ENCODE measurements at regions not wholly inside any gene's neighbourhood (a gene's known extent, or its start where the extent isn't known, plus 50 kb on each side); places are given as distances from the start of the nearest gene placed in this dataset.
A peak's percentile ranks its signal among the peaks of the same experiment; 100 is the strongest.

- no peak for TF ChIP-seq CTCF (IDR thresholded peaks at IDR 0.05; ENCODE audit: unreplicated experiment)
- DNase-seq, result no peak
- intact Hi-C loops (cut with micrococcal nuclease; ENCODE audit: unreplicated experiment), result no loop called here
- Mint-ChIP-seq H3K4me1 (ENCODE audit: low read depth, unreplicated experiment) (peaks cover 68% of the 10 kb centered on the region), H3K9me3 (ENCODE audit: low read depth, unreplicated experiment) (peaks cover 5% of the 10 kb centered on the region), H3K36me3 (ENCODE audit: insufficient read depth, unreplicated experiment) (peaks cover 6% of the 10 kb centered on the region), H3K27ac (ENCODE audit: unreplicated experiment) (no peak overlapping the region), H3K27me3 (ENCODE audit: unreplicated experiment) (no peaks in the 10 kb centered on the region), H3K4me3 (ENCODE audit: low read depth, unreplicated experiment) (no peak overlapping the region)
- no TSS peak for BruUV-seq (replicated peaks)
- CTCF ChIA-PET, result interaction anchor here (1.0 to 1.3 kb wide), 2 partner anchors 17 to 34 kb away, joined by 3 to 4 read pairs; no protein-coding TSS in a partner anchor
Observed at GRCh38 chr15:62816342-62817069, 226.0 kb upstream of the TPM1 start.

- Mint-ChIP-seq H3K27ac (ENCODE audit: unreplicated experiment) (no peak overlapping the region), H3K9me3 (ENCODE audit: low read depth, unreplicated experiment) (peaks cover 5% of the 10 kb centered on the region), H3K4me1 (ENCODE audit: low read depth, unreplicated experiment) (peaks cover 71% of the 10 kb centered on the region), H3K4me3 (ENCODE audit: low read depth, unreplicated experiment) (no peak overlapping the region), H3K27me3 (ENCODE audit: unreplicated experiment) (no peaks in the 10 kb centered on the region), H3K36me3 (ENCODE audit: insufficient read depth, unreplicated experiment) (peaks cover 6% of the 10 kb centered on the region)
- intact Hi-C loops (cut with micrococcal nuclease; ENCODE audit: unreplicated experiment), result no loop called here
- no peak for TF ChIP-seq CTCF (IDR thresholded peaks at IDR 0.05; ENCODE audit: unreplicated experiment)
- BruUV-seq (replicated peaks), result no TSS peak
- no peak for DNase-seq
- CTCF ChIA-PET, result no interaction called here
Observed at GRCh38 chr15:62818691-62819090, 223.9 kb upstream of the TPM1 start.

GRCh38 chr15:62821384-62822131, 221.0 kb upstream of the TPM1 start:
- H3K9me3 Mint-ChIP-seq (ENCODE audit: low read depth, unreplicated experiment), result peaks cover 5% of the 10 kb centered on the region
- intact Hi-C loops (cut with micrococcal nuclease; ENCODE audit: unreplicated experiment), result loop anchor here (2.0 kb wide), 2 partner anchors 39 to 75 kb away; no protein-coding TSS in a partner anchor
- H3K36me3 Mint-ChIP-seq (ENCODE audit: insufficient read depth, unreplicated experiment), result peaks cover 14% of the 10 kb centered on the region
- no TSS peak for BruUV-seq (replicated peaks)
- H3K4me1 Mint-ChIP-seq (ENCODE audit: low read depth, unreplicated experiment), result peaks cover 76% of the 10 kb centered on the region
- no peaks in the 10 kb centered on the region for H3K27me3 Mint-ChIP-seq (ENCODE audit: unreplicated experiment)
- DNase-seq, result peak; percentile 68
- peak overlapping the region; percentile 98 for H3K27ac Mint-ChIP-seq (ENCODE audit: unreplicated experiment)
- TF ChIP-seq CTCF (IDR thresholded peaks at IDR 0.05; ENCODE audit: unreplicated experiment), result no peak
- CTCF ChIA-PET, result interaction anchor here (0.8 to 2.3 kb wide), 8 partner anchors 10 to 287 kb away, joined by 3 to 7 read pairs (median 5); no protein-coding TSS in a partner anchor
- H3K4me3 Mint-ChIP-seq (ENCODE audit: low read depth, unreplicated experiment), result peak overlapping the region; percentile 46

- H3K27me3 Mint-ChIP-seq (ENCODE audit: unreplicated experiment), result no peaks in the 10 kb centered on the region
- intact Hi-C loops (cut with micrococcal nuclease; ENCODE audit: unreplicated experiment), result no loop called here
- H3K4me1 Mint-ChIP-seq (ENCODE audit: low read depth, unreplicated experiment), result peaks cover 69% of the 10 kb centered on the region
- peak overlapping the region; percentile 98 for H3K27ac Mint-ChIP-seq (ENCODE audit: unreplicated experiment)
- H3K4me3 Mint-ChIP-seq (ENCODE audit: low read depth, unreplicated experiment), result peak overlapping the region; percentile 46
- DNase-seq, result no peak
- TF ChIP-seq CTCF (IDR thresholded peaks at IDR 0.05; ENCODE audit: unreplicated experiment), result no peak
- BruUV-seq (replicated peaks), result TSS peak; percentile 97
- H3K9me3 Mint-ChIP-seq (ENCODE audit: low read depth, unreplicated experiment), result peaks cover 5% of the 10 kb centered on the region
- peaks cover 14% of the 10 kb centered on the region for H3K36me3 Mint-ChIP-seq (ENCODE audit: insufficient read depth, unreplicated experiment)
- CTCF ChIA-PET, result interaction anchor here (0.8 to 2.3 kb wide), 5 partner anchors 10 to 286 kb away, joined by 3 to 7 read pairs (median 3); no protein-coding TSS in a partner anchor
Observed at GRCh38 chr15:62822228-62822627, 220.3 kb upstream of the TPM1 start.

Measured in Calu3 (cell line).